ENCODE measurements at regions not wholly inside any gene's neighbourhood (a gene's known extent, or its start where the extent isn't known, plus 50 kb on each side); places are given as distances from the start of the nearest gene placed in this dataset.

GRCh38 chr2:152875701-152876695 lies 157.6 kb downstream of the ARL6IP6 start:
- no peak for DNase-seq

- DNase-seq: no peak
These were observed 156.5 kb downstream of the ARL6IP6 start for GRCh38 chr2:152874955-152875354.

GRCh38 chr2:152870239-152870638 lies 151.8 kb downstream of the ARL6IP6 start:
- DNase-seq: no peak

- no peak for DNase-seq
These were observed 149.0 kb downstream of the ARL6IP6 start for GRCh38 chr2:152867397-152867796.

DNA sequence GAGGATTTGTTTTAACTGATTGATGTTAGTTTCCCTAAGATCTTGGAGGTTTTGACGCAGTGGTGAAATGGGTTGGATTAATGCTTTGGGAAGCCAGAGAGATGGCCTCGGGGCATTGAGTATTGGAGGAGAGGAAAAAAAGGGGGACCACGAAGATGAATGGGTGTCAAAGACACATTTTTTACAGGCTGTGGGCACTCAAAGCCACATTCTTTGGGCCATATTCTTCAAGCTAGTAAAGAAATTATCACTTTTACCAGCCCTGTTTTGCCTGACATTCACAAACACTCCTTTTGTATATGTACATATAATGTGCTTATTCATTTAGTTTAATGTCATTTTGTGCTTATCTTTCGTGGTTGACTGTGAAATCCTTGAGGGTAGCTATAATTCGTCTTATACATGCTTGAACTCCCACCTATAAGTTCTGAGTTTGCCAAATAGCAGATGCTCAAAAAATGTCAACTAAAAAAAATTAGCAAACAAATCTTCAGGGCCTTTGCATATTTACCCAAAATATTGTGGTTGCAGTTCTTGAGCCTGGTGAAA lies 146.3 kb downstream of the ARL6IP6 start:
- DNase-seq: no peak

- no peak for DNase-seq
These were observed 145.4 kb downstream of the ARL6IP6 start for GRCh38 chr2:152863826-152864225.

GRCh38 chr2:152861349-152861942 lies 143.0 kb downstream of the ARL6IP6 start:
- DNase-seq: no peak

- DNase-seq: no peak
These were observed 140.3 kb downstream of the ARL6IP6 start for GRCh38 chr2:152858594-152859265.

GRCh38 chr2:152846697-152847470 lies 128.5 kb downstream of the ARL6IP6 start:
- no peak for DNase-seq

- no peak for DNase-seq
These were observed 117.3 kb downstream of the ARL6IP6 start for GRCh38 chr2:152835674-152836073.

- DNase-seq: no peak
These were observed 109.5 kb downstream of the ARL6IP6 start for GRCh38 chr2:152827944-152828343.

DNA sequence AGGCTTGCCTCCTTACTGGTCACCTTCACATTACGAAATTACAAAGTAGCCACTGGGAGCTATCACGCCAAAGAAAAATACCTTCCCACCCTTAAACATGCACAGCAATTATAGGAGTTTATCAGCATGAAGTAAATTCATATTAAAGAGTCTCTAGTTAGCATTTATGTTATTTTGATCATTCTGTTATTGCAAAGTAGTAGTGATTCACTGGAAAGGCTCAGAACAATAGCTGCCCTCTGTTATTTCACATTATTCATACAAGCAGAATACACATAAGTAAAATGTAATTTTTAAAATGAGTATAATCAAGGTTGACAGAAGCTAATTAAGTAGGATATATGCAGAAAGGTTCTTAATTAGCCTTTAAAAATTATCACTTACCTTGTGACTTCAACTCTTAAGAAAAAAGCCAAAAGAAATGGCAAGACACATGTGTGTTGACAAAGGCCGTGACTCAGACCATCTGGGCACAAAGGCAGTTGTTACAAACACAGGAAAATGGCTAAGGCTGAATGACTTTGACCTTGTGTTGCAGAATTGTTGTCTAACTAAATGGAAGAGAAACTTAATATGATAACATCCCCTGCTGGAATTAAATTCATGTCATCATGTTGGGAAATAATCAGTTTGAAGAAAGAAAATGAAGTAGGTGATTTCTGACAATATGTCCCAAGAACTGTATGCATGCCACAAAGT lies 108.3 kb downstream of the ARL6IP6 start:
- peak in 1 of 51 donors; percentile 6 for DNase-seq

GRCh38 chr2:152825834-152826233 lies 107.4 kb downstream of the ARL6IP6 start:
- DNase-seq: no peak

DNA sequence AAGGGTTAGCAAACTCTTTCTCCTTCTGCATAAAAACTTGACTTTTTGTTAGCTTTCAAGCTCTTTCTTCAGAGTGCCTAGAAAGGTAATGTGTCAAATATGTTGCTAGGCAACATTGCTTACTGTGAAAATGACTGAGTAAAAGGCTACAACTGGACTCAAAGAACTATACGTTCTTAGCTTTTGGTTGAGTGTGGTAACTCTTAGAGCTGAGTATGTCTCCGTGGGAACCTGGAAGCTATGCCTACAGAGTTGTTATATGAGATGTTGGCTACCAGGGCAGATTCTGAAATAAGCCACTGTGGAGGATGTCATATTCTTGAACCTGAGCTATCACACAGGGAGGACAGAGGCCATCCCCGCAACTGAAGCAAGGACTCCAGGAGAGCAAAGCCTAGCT lies 105.5 kb downstream of the ARL6IP6 start:
- DNase-seq: no peak

DNA sequence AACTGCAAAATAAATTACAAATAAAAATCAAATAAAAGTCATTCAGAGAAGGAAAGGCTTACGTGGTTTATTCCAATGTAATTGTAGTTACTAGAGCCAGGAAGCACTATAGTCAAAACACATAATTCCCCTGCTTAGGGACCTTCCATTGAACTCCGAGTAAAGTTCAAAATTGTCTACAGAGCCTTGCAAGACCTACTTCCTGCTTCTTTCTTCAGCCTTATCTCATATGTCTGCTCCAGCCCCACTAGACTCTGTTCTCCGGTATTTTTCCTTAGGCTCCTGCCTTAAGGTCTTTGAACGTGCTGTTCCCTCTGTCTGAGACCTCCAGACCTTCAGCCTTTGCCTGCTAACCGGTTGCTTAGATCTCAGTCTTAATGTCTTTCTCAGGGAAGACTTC lies 104.3 kb downstream of the ARL6IP6 start:
- no peak for DNase-seq

DNA sequence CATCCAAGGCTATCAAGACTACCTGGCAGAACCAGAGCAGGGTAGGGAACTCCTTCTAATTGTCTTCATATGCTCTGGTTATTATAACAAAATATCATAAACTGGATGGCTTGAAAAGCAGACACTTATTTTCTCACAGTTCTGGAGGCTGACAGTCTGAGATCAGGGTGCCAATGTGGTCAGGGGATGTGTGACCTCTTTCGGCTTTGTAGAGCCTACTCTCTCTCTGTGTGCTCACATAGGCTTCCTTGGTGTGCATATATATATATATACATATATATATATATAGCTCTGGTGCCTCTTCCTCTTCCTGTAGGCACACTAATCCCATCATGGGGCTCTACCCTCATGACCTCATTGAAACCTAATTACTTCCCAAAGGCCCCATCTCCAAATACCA lies 101.6 kb downstream of the ARL6IP6 start:
- no peak for DNase-seq

GRCh38 chr2:152815634-152816257 lies 97.3 kb downstream of the ARL6IP6 start:
- DNase-seq: no peak

DNA sequence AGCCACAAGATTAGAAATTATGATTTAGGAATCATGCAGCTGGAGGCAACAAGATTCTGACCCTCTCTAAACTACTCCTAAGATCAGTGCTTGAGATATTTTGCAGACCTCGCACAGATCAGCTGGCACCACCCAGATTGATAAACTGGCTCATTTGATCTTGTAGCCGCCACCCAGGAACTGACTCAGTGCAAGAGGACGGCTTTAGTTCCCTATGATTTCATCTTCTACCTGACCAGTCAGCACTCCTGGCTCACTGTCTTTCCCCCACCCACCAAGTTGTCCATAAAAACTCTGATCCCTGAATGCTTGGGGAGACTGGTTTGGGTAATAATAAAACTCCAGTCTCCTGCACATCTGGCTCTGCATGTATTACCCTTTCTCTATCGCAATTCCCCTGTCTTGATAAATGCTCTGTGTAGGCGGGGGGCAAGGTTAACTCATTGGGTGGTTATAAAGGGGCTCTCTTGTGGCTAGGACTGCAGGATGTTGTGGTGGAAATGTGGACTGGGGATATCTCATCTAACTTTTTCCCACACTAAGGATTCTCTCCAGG lies 96.1 kb downstream of the ARL6IP6 start:
- no peak for DNase-seq

GRCh38 chr2:152813351-152813750 lies 94.9 kb downstream of the ARL6IP6 start:
- DNase-seq: no peak
